ENCODE measurements at regions not wholly inside any gene's neighbourhood (a gene's known extent, or its start where the extent isn't known, plus 50 kb on each side); places are given as distances from the start of the nearest gene placed in this dataset.

- no peak for TF ChIP-seq NFE2L2 (IDR thresholded peaks at IDR 0.05; ENCODE audit: low read depth, low read length)
- no peak for TF ChIP-seq POLR2A (IDR thresholded peaks at IDR 0.05; ENCODE audit: low read depth, low read length)
- TF ChIP-seq, protein P1, sequence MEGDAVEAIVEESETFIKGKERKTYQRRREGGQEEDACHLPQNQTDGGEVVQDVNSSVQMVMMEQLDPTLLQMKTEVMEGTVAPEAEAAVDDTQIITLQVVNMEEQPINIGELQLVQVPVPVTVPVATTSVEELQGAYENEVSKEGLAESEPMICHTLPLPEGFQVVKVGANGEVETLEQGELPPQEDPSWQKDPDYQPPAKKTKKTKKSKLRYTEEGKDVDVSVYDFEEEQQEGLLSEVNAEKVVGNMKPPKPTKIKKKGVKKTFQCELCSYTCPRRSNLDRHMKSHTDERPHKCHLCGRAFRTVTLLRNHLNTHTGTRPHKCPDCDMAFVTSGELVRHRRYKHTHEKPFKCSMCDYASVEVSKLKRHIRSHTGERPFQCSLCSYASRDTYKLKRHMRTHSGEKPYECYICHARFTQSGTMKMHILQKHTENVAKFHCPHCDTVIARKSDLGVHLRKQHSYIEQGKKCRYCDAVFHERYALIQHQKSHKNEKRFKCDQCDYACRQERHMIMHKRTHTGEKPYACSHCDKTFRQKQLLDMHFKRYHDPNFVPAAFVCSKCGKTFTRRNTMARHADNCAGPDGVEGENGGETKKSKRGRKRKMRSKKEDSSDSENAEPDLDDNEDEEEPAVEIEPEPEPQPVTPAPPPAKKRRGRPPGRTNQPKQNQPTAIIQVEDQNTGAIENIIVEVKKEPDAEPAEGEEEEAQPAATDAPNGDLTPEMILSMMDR (conservative IDR thresholded peaks at IDR 0.05; ENCODE audit: low read depth, low read length), result no peak
- TF ChIP-seq FOS (IDR thresholded peaks at IDR 0.05; ENCODE audit: low read depth, low read length), result no peak
Measured at GRCh38 chr21:38973552-38973951, 167.8 kb downstream of the ETS2 start.
